ENCODE measurements at regions not wholly inside any gene's neighbourhood (a gene's known extent, or its start where the extent isn't known, plus 50 kb on each side); places are given as distances from the start of the nearest gene placed in this dataset.
"Not testable (repeated sequence)": the region's sequence is repeated elsewhere in the genome, so short reads cannot be mapped to it uniquely, and the experiment has no call there.

DNA sequence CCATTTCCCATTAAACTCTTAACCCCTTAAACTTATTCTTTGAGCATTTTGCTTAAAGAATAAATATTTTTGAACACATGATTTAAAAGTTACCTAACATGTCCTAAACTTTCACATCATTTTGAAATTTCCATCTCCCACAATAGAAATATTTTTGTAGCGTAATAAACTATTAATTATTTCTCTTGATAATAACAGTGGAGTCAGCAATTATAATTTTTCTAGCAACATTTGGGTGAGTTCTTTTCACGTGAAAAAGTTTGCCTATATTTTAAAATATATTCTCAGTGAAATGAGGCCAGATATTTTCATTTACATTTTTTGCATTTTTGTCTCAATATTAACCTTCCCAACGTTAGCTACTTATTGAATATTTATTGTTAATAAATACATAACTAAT, 320.4 kb upstream of the CRIM1 start:
- no peak for DNase-seq

DNA sequence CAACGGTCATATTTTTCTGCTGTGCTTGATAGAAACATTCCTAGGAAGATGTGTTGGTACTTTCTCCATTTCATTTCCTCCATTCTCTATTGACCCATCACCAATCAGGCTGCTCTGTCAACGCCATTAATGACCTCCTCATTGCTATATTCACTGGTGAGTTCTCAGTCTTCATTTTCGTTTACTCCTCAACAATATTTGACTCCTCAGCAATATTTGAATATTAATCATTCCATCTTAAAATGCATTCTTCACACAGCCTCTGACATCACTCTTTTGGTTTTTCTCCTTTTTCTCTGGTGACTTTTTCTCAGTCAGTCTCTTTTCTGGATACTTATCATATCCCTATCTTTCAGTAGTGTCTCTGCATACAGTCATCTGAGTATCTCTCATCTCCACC, 323.5 kb upstream of the CRIM1 start:
- DNase-seq: no peak

DNA sequence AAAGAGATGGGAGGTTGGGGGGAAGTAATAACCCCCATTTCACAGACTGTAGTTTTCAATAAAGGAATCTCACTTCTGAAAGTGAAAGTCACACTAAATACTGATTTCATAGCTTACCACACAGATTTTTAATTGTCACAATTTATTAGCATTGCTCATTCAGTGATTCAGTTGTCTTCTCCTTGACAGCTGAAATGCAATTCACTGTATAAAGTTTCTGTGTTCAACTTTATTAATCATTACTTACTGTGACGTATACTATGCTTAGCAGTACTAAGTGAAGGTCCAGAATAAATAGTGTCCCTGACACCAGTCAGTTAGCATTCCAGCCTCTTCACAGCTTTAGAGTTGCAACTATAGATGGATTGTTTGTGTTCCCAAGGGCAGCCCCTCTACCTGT, 324.1 kb upstream of the CRIM1 start:
- no peak for DNase-seq

DNA sequence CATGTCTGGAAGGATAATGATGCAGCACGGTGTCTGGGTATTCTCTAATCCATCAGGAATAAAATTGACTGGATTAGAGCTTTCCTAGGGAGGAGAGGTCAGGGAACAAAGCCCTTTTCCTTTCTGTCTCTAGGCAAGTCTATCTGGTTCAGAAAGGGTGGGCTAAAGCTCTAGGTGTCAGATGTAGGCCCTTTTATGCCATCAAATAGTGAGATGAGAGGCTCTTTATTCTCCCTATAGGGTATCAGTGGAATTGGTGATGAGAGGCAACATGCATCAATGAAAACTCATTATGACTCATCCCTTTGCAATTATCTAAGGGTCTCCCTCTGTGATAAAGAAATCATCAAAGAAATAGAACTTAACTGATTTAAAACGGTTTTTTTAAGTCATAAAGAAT, 328.0 kb upstream of the CRIM1 start:
- no peak for DNase-seq

DNA sequence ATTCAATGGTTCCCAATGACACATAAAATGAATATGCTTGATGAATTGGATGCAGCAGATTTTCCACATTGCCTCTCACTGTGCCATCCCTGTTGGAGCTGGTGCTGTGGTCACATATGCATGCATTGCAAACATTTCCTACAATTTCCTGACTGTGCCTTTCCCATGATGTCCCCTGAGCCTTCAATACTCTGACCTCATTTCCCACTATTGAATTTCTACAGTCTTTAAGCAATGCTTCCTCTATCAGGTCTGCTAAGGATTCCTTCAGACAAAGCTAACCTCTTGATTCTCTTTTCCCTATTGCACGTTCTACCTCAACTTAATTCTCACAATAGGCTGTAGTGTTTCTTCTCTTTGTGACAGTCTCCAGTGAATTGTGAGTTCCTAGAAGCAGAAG, 342.5 kb upstream of the CRIM1 start:
- no peak for DNase-seq

DNA sequence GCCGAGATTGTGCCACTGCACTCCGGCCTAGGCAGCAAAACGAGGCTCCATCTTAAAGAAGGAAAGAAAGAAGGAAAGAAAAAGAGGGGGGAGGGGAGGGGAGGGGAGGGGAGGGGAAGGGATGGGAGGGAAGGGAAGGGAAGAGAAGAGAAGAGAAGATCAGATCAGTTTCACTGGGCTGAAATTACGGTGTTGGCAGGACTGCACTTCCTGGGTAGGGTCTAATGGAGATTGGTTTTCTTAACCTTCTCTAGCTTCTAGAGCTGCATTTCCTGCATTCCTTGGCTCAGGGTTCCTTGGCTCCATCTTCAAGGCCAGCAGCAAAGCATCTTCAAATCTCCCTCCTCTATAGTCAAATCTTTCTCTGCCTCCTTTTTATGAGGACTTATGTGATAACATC, 349.1 kb upstream of the CRIM1 start:
- DNase-seq: no peak

- no peak for DNase-seq
Measured at GRCh38 chr2:36002941-36003340, 352.6 kb upstream of the CRIM1 start.

GRCh38 chr2:35997488-35997887, 358.1 kb upstream of the CRIM1 start:
- no peak for DNase-seq

DNA sequence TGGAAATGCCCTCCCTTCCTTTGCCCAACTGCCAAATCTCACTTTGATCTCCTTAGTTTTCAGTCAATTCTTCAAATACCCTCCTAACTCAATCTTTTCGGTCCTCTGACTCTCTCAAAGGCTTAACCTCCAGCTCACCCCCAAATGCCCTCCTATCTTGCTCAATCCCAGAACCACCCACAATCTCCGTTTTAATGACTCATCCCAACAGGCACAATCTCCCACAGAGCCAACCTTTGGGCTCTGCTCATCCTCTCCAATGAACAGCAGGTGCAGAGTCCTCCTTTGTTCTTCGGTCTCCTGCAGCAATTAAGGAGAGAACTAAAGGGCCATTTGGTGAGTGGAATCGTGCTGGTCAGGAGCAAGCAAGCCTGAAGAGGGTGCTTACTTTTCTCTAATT, 366.1 kb upstream of the CRIM1 start:
- no peak for DNase-seq

DNA sequence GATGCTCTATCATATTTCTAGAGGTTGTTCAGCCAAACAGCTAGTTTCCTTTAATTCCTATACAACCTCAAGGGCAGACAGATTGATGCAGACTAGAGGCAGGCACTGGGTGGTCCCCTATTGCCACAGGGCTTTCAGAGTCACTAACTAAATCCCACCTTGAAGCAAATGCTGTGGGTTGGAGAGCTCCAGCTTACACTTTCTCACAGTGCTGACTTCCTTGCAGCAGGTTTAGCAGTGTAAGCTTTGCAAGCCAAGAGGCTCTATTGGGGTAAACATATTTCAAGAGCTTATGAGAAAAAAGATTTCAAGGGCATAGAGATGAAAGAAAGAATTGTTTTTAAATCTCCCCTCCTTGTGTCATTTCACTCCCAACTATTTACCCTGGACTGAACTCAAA, 366.5 kb upstream of the CRIM1 start:
- no peak for DNase-seq

GRCh38 chr2:35986871-35987270, 368.7 kb upstream of the CRIM1 start:
- no peak for DNase-seq

- no peak for DNase-seq
Measured at GRCh38 chr2:35978218-35978617, 377.4 kb upstream of the CRIM1 start.

GRCh38 chr2:35976611-35977010, 379.0 kb upstream of the CRIM1 start:
- DNase-seq: no peak

DNA sequence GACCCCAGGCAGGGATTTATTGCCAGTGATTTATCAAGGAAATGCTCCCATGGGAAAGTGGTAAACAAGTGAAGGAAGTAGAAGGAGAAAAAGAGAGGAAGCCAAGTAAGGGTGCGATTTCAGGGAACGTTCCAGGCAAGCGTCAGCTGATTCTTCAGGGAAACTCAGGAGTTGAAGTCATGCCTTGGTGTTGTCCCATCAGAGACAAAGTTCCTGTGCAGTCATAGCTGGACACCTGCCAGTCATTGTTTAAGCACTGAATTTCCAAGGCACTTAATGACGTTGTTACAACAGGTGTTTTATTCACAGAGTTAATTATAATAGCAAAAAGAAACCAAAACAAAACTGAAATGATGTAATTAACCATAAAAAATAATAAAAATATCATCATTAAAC, 381.8 kb upstream of the CRIM1 start:
- no peak for DNase-seq

DNA sequence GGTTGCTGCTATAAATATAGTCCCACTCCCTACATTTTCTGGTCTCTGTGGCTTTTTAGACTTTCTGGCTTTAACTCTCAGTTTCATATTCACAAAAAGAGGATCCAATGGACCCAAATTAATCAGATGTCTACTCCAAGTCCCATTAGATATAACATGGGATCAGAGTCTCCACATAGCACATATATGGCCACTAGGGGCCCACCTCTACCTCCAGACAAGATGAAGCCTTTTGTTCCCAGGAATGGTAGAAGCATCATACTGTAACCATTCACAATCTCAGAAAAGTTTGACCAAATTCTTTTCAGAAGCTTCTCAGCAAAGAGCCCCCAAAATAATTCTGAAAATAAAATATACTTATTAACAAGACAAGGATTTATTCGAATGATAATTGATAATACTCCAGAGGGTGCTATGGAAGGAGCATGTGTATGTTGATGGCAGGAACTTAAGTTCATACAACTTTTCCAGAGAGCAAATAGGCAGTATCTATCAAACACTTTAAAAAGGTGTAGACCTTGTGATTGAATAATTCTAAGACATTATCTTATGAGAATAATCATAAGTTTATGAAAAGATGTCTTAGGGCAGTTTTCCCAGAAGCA, 382.3 kb upstream of the CRIM1 start:
- DNase-seq: no peak

DNA sequence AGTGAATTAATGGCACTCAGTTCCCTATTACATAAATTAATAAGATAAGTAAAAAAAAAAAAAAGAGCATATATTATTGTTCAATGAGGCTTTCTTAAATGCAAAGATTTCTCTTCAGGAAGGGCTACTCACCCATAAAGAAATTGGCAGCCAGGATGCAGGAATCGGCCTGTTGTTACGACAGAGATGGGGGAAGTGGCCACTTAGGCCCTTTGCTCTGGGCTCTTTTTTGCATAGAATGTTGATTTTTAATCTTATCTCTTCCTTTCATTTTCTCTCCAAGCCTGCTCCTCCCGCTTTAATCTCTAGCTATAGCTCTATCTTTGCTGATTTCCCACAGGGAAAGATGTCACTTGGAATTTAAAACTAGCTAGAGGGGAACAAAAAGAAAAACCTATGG, 391.8 kb upstream of the CRIM1 start:
- no peak for DNase-seq

- no peak for DNase-seq
Measured at GRCh38 chr2:35963357-35963756, 392.2 kb upstream of the CRIM1 start.

DNA sequence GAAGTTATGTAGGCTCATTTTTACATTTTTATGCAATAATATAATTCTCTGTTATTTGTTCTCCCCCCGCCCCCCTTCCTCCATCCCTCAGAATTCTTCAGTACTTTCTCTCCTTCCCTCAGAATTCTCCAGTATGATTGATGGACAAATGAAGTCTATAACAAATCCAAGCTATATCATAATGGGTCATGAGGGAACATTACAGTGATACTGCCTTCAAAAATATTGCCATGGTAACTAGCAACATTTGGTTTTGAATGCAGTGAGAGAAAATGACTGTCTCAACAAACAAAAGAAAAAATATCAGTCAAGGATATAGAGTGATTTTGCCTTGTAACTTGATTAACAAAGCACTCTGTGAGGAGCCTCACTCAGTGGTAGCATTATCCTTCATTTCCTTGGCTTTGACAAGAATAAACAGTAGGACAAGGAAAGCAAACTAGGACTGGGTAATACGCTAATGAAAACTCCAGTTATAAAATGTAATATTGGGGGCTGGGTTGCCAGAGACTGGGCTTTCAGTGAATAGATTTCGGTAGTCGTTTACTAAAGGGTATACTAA, 392.9 kb upstream of the CRIM1 start:
- no peak for DNase-seq

- no peak for DNase-seq
Measured at GRCh38 chr2:35960596-35960995, 395.0 kb upstream of the CRIM1 start.

- not testable (repeated sequence) for DNase-seq
Measured at GRCh38 chr2:35957053-35957452, 398.5 kb upstream of the CRIM1 start.

- DNase-seq: no peak
Measured at GRCh38 chr2:35946478-35946877, 409.1 kb upstream of the CRIM1 start.

DNA sequence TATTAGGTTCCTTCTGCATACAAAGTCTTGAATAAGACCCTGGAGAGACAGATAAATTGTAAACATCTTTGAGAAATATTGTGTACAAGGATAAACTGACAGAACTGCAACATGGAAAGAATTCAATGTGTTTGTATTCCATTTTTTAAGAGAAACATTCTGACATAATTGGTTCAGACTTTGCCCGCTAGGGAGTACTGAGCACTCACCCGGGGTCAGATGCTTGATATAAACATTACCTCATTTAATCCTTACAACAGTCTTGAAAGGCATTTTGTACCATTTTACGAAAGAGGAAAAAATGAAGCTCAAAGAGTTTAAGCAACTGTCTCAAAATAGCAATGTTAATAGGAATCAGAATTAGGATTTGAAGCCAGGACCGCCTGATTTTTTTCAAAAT, 416.7 kb upstream of the CRIM1 start:
- DNase-seq: no peak

DNA sequence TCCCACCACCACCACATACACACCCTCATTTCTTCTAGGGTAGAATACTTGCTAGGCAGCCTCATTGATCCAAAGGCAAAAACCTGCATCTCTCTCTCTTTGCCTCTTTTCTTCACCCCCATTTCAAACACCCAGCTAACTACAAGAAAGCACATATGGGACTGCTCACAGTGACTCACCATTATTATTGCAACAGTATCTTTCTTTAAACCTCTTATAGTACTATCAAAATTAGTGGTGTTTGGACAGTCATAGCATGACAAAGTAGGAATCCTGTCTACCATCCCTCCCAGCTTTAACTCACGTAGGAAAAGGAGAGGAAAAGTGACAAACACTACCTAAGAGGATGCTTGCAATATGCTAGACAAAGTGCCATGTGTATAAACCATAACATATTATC, 422.5 kb upstream of the CRIM1 start:
- no peak for DNase-seq

DNA sequence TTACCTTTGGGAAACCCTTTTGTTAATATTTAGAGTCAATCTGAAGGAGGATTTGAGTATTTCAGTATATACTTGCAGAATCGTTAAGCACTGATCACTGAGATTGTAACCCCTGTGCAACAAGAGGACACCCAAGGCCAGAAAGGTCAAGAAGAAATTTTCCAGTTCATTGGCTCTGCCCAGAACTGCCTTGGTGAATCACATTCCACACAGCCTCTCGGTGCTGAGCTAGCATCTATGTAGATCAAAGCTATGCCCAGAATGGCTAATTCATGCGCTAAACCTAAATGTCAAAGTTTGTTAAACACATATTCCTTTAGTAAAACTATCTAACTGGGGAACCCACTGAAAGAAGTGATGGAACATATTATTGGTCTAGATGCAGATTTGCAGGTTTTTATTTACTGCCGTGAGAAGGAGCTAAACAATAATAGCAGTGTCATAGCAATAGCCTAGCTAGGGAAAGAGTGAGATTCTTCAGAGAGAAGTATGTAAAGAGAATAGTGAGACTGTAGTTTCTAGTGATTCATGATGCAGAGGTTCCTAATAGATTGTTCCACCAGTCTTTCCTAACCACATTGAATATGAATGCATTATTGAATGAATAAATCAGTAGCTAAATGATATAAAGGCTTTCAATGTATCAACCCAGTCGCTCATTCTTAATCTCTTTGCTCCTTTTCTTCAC, 423.2 kb upstream of the CRIM1 start:
- no peak for DNase-seq

DNA sequence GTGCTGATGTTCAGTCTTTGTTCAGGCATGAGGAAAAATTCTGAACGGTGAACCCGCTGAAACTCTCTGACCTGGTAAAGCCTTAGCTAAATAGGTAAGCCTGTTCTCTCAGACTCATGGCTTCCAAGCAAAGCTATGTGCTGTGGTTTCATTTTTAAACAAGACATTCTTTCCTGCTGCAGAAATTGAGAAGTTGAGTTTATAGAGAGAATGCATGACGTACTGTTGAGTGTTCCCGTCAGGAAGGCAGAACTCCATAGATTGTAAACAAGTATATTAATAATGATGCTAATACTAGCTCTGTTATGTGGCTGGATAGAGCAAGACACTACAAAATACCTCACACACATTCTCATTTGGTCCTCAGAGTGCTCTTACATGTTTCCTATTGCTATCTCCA, 424.0 kb upstream of the CRIM1 start:
- no peak for DNase-seq
